Gastroesophageal sphincter (tissue), 3 donors: ENCODE measurements at regions not wholly inside any gene's neighbourhood (a gene's known extent, or its start where the extent isn't known, plus 50 kb on each side); places are given as distances from the start of the nearest gene placed in this dataset.

Experiments
- EP300 ChIP-seq: sonication (generic); formaldehyde crosslinking; IDR thresholded peaks from one replicate; pipeline ENCODE4 v1.6.1; 2017; ENCODE audit warnings: antibody characterized with exemption, mild to moderate bottlenecking
- TF ChIP-seq, protein P1 (sequence below), 4 experiments: fragments of 200-600 bp in 2 of 4; fragments of 450-650 bp in 2 of 4; sonication (generic) in 1 of 4; IDR thresholded peaks; one replicate each; pipeline ENCODE4 v1.5.1; 2017 to 2019; ENCODE audit warnings: antibody characterized with exemption in 4 of 4, mild to moderate bottlenecking in 2 of 4, moderate library complexity in 2 of 4

DNA sequence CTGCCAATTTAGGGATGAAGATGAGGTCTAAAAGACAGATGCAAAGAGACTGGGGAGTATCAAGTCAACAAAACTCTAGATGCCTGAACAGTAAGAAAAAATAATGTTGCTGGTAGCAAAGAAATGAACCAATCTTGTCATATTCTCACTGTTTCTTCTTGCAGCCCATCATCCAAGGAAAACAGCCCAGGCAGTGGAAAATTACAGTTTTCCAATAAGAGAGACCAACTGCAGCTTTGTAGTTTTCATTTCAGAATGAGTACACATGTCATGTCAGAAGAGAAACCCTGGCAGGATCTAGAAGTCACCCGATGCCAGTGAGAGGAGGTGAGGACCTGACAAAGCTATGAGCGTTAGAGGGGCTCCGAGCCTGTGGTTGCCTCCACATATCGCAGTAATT is 500.4 kb upstream of the PSMD7 start:
- TF ChIP-seq, protein P1, sequence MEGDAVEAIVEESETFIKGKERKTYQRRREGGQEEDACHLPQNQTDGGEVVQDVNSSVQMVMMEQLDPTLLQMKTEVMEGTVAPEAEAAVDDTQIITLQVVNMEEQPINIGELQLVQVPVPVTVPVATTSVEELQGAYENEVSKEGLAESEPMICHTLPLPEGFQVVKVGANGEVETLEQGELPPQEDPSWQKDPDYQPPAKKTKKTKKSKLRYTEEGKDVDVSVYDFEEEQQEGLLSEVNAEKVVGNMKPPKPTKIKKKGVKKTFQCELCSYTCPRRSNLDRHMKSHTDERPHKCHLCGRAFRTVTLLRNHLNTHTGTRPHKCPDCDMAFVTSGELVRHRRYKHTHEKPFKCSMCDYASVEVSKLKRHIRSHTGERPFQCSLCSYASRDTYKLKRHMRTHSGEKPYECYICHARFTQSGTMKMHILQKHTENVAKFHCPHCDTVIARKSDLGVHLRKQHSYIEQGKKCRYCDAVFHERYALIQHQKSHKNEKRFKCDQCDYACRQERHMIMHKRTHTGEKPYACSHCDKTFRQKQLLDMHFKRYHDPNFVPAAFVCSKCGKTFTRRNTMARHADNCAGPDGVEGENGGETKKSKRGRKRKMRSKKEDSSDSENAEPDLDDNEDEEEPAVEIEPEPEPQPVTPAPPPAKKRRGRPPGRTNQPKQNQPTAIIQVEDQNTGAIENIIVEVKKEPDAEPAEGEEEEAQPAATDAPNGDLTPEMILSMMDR (IDR thresholded peaks at IDR 0.05): no peak
- TF ChIP-seq EP300: no peak
